ENCODE measurements at regions not wholly inside any gene's neighbourhood (a gene's known extent, or its start where the extent isn't known, plus 50 kb on each side); places are given as distances from the start of the nearest gene placed in this dataset.
"Not testable (repeated sequence)": the region's sequence is repeated elsewhere in the genome, so short reads cannot be mapped to it uniquely, and the experiment has no call there.

GRCh38 chr7:120043250-120043649, 229.7 kb upstream of the KCND2 start:
- ATAC-seq, result no peak

- ATAC-seq, result no peak
Observed at GRCh38 chr7:120052884-120053382, 220.0 kb upstream of the KCND2 start.

- ATAC-seq, result no peak
Observed at GRCh38 chr7:120053390-120053961, 219.5 kb upstream of the KCND2 start.

- ATAC-seq, result no peak
Observed at GRCh38 chr7:120054376-120055100, 218.4 kb upstream of the KCND2 start.

- ATAC-seq, result no peak
Observed at GRCh38 chr7:120055300-120055699, 217.7 kb upstream of the KCND2 start.

- no peak for ATAC-seq
Observed at GRCh38 chr7:120056227-120056626, 216.7 kb upstream of the KCND2 start.

GRCh38 chr7:120059641-120060040, 213.3 kb upstream of the KCND2 start:
- no peak for ATAC-seq

GRCh38 chr7:120060281-120060680, 212.7 kb upstream of the KCND2 start:
- ATAC-seq, result no peak

GRCh38 chr7:120060875-120061274, 212.1 kb upstream of the KCND2 start:
- ATAC-seq, result no peak

- ATAC-seq, result no peak
Observed at GRCh38 chr7:120064565-120064964, 208.4 kb upstream of the KCND2 start.

- not testable (repeated sequence) for ATAC-seq
Observed at GRCh38 chr7:120066898-120067297, 206.1 kb upstream of the KCND2 start.

GRCh38 chr7:120070201-120070600, 202.8 kb upstream of the KCND2 start:
- no peak for ATAC-seq

GRCh38 chr7:120077777-120078176, 195.2 kb upstream of the KCND2 start:
- ATAC-seq, result no peak

GRCh38 chr7:120079022-120079421, 194.0 kb upstream of the KCND2 start:
- no peak for ATAC-seq

- no peak for ATAC-seq
Observed at GRCh38 chr7:120079704-120080103, 193.3 kb upstream of the KCND2 start.

GRCh38 chr7:120086468-120086867, 186.5 kb upstream of the KCND2 start:
- not testable (repeated sequence) for ATAC-seq

GRCh38 chr7:120089968-120090367, 183.0 kb upstream of the KCND2 start:
- ATAC-seq, result no peak

GRCh38 chr7:120091807-120092206, 181.2 kb upstream of the KCND2 start:
- no peak for ATAC-seq

- no peak for ATAC-seq
Observed at GRCh38 chr7:120097020-120097419, 176.0 kb upstream of the KCND2 start.

- no peak for ATAC-seq
Observed at GRCh38 chr7:120097774-120098173, 175.2 kb upstream of the KCND2 start.

GRCh38 chr7:120108376-120108775, 164.6 kb upstream of the KCND2 start:
- no peak for ATAC-seq

GRCh38 chr7:120110169-120110568, 162.8 kb upstream of the KCND2 start:
- no peak for ATAC-seq

GRCh38 chr7:120114626-120115025, 158.3 kb upstream of the KCND2 start:
- no peak for ATAC-seq

GRCh38 chr7:120123528-120123927, 149.4 kb upstream of the KCND2 start:
- ATAC-seq, result no peak
